ENCODE measurements at regions not wholly inside any gene's neighbourhood (a gene's known extent, or its start where the extent isn't known, plus 50 kb on each side); places are given as distances from the start of the nearest gene placed in this dataset.

DNA sequence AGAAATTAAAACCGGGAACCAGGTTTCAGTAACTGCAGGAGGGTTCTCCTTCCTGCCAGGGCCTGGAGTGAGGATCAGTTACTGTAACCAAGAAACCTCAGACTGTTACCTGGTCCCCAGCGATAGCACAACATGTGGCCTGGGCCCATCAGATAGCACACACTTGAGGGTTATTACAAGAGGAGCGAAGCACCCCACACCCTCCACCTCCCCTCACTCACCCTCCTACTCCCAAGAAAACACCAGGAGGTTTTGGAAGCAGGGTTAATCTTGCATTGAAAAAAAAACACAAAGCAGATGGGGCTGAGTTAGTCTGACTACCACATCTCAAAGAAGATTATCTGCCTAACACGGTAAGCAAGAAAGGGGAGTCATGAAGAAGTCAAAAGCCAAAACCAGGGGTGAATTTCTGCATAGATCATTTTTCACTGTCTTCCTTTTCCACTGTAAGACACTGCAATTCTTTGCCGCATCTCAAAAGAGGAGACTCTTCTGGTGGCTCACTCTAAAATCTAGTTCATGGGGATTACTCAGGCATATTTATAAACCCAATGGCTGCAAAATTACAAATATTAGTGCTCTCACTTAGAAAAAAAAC lies 75.9 kb upstream of the DOCK9 start:
- no peak for DNase-seq (ENCODE audit: low read depth in 2 of 2, low spot score in 1 of 2)

DNA sequence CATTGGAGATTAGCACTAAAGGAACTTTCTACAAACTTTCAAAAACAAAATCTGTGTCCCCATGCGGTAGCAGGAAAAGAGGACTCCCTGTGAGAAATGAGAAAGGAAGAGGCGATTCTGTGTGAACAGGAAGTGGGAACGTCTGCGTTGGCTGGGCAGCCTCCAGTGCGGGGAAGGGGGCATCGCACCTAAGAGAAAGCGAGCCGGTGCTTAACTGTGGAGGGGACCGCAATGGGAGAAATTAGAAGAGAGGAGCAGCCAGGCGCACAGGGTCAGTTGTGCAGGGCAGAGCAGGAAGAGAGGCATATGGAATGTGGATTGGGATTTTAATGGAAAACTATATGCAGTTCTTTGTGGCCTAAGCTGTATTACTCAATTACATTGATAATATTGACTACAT lies 77.4 kb upstream of the DOCK9 start:
- no peak for DNase-seq (ENCODE audit: low read depth in 2 of 2, low spot score in 1 of 2)

DNA sequence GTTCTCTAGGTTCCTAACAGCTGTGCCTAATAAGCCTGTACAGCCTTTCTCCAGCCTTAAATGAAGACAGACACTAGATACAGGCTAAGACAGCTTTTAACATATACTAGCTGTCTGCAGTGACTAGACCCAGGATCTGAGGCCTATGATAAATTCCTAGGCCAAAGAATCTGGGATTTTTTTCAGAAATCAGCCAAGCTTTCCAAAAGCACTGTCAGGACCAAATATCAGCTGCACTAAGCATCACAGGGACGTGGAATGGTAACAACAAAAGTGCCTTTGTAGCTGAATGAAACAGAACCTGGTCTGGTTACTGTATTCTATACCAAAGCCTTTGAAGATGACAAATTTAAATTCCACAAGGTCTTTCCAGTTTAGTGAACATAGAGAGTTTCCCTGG lies 77.9 kb upstream of the DOCK9 start:
- DNase-seq (ENCODE audit: low read depth in 2 of 2, low spot score in 1 of 2), result no peak

DNA sequence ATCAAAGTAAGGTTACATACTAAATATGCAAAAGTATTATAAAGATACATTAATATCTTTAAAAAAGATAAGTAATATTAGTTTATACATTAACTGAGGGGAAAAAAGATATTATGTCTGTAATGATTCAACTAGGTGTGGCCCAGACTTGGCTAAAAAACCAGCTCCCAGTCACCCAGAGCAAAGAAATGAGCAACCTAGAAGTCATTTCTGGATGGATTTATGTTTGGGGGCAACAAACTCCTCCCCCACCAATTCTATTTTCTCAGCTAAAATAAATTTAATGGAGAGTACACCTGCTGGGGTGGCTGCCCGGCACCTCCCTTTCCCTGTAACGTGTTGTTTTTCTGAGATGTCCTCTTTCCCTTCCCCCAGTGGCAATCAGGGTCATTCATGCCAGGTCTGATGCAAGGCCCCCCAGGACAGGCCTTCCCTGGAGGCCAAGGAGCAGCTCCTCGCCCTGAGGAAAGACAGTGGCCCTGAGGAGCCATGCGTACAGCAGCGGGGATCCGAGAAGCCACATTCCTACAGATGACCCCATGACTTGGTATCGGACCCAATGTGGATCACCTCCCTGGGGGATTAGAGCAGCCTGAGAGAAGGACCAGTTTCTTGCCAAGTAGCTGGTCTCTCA lies 78.6 kb upstream of the DOCK9 start:
- DNase-seq (ENCODE audit: low read depth in 2 of 2, low spot score in 1 of 2), result no peak

DNA sequence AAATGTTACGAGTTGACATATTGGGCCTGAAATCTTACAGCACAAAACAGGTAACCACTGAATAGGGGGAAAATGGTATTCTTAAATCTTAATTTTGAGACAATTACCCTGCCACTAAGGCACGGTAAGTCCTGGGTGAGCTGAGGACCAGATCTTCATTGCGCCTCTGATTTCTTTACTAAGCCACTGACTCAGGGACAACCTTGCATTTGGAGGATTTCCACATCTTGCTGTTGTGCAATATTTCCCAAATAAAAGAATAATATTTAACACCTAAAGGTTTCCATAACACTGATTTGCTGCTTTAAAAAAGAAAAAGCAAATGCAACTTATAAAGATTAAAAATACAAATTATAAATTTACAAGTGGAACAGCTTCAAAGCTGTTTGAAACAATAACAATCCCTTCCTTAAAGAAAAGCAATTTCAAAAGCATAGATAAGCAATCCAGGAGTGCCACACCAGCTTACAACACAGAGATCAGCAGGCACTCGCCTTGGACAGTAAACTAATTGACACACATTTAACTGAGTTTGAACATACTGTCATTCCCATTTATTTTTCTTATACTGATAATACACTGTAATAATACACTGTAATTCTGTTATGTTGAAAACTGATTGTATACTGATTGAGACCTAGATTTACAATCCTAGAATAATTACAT lies 79.6 kb upstream of the DOCK9 start:
- no peak for DNase-seq (ENCODE audit: low read depth in 2 of 2, low spot score in 1 of 2)

DNA sequence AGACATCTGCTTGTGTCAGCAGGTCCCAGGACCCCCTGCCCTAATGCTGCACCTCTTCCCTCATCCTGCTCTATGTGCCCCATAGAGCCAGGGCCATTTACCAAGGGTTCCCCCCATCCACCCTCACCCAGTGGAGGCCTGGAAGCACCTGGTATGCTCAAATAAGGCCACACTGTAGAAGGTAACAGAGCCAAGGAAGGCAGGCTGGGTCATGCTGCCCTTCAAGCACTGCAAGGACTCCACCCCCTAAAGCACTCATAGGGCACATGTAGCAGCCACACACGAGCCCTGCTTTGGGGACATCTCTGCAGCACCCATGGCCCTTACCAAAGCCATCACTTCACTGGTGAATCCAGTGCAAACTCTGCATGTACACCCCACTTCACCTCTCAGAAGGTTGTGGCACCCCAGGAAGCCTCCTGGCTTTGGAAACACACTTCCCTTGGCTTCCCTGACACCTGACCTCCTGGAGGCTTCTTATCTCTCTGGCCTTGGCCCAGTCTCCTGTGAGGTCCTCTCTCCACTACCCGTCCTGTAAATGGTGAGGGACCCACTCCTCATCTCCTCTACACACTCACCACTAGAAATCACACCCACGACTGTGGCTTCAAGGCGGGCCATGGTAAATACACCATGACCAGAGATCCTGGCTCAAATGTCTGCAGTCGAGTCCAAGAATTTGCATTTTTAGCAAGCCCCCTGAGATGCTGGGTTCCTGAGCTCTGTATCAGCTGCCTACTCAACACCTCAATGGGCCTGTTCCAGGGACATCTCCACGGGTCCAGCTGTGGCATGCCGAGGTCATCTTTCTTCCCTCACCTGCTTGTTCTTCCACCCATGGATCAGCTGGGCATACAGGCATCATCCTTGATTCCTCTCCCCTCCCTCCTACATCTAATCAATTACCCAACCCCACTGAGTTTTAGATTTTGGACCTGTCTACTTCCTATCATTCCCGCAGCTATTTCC lies 80.9 kb upstream of the DOCK9 start:
- no peak for DNase-seq (ENCODE audit: low read depth in 2 of 2, low spot score in 1 of 2)

DNA sequence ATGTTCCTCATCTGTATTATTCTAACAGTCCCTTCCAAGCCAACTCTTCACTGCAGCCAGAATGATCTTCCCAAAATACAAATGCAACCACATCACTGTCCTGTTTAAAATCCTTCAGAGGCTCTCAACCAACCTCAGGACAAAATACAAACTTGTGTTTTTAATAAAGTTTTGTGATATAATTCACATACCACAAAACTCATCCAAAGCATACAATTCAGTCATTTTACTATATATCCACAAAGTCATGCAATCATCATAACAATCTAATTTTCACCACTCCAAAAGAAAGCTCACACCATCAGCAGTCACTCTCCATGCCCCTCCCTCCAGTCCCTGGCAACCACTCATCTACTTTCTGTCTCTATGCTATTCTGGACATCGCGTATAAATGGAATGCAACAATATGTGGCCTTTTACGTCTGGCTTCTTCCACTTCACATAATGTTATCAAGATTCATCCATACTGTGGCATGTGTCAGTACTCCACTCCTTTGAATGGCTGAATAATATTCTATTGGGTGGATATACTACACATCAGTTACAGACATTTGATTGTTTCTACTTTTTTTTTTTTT lies 81.7 kb upstream of the DOCK9 start:
- no peak for DNase-seq (ENCODE audit: low read depth in 2 of 2, low spot score in 1 of 2)

DNA sequence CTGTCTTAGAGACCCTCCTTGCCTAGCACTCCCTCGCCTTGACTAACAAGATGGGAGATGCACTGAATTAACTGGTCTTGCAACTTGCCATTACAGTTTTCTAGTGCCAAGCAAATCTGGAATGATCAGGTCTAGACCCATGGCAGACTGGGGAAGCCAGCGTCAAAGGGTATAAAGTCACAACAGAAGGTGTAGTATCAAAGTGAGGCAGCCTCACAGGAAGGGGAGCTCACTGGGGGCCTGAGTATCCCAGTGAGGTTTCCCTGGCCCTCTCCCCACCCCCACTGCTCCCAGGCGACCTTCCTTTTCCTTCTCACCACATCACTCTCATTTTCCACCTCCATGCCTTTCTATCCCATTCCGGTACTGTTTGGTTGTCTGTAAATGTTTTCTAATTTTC lies 83.5 kb upstream of the DOCK9 start:
- no peak for DNase-seq (ENCODE audit: low read depth in 2 of 2, low spot score in 1 of 2)

DNA sequence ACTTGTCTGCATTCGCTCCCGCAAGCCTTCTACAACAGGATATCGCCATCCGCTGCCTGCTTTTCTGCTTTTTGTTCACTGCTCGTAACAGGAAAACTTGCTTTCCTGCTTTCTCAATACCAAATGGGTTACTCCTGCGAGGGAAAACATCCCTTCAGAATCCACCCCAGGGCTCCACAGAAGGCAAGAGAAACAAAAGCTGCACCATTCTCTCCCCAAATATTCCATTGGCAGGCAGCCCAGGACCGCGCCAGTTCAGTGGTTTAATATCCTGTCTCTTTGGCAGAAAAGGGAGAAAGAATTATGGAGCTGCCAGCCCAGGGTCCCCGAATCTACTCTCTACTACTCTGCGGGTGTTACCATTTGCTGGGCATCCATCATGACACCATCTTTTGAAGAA lies 84.7 kb upstream of the DOCK9 start:
- DNase-seq (ENCODE audit: low read depth in 2 of 2, low spot score in 1 of 2), result no peak

DNA sequence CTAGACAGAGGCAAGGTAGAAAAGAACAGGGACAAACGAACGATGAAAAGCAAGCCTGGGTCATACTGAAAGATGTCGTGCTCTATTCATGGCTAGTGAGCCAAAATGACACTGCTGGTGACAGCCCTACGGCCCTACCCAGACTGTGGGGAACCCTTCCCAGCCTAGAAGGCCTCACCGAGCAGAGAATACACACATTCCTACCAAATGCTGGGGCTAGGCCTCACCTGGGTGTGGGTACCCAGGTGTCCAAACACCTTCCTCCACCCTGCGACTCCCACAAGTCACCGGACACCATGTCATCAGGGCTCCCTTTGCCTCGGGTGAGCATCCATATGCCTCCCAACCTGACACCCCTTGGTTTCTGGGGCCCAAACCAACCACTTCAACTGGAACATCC lies 85.3 kb upstream of the DOCK9 start:
- no peak for DNase-seq (ENCODE audit: low read depth in 2 of 2, low spot score in 1 of 2)

DNA sequence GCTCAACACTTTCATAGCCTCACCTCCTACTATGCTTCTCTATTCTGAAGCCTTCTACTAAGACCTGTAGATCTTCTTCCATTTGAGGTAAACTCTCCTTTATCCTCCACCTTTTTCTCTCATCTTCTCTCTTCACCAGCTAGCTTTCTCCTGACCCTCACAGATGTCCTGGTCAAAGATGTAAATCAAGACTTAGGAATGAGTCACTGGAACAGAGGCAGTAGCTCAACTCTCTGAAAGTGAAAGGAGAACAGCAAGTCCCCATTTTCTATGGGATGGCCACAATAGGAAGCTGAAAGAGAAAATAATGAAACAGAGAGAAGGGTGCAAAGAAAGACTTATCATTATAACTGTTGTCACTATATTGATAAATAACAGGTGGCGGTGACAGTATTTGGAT lies 86.1 kb upstream of the DOCK9 start:
- DNase-seq (ENCODE audit: low read depth in 2 of 2, low spot score in 1 of 2), result no peak

DNA sequence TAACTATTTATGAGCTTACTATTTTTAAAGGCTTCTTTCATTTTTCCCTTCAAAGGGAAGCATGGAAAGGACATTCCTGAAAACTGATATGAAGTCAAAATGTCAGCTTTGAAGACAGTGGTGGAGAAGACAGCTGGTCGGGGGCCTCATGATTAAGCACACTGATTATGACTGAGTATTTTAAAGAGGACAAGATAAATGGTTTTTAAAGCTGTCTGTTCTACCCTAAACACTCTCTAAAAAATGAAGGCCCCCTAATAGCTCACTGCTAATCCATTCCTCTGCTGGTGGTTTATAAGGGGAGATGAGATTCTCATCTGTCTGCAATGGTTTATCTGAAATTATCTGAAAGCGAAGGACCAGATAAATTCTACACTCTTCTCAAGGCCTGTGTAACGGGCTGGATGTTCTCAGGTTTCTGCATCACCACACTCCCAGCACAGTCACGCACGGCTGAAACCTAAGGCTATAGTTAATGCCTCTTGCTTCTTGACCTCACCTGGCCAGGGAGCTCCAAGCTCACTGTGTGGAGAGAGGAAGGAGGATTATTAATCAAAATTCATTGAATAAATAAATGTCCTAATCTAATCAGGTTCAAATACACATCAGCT lies 86.9 kb upstream of the DOCK9 start:
- DNase-seq (ENCODE audit: low read depth in 2 of 2, low spot score in 1 of 2), result no peak

DNA sequence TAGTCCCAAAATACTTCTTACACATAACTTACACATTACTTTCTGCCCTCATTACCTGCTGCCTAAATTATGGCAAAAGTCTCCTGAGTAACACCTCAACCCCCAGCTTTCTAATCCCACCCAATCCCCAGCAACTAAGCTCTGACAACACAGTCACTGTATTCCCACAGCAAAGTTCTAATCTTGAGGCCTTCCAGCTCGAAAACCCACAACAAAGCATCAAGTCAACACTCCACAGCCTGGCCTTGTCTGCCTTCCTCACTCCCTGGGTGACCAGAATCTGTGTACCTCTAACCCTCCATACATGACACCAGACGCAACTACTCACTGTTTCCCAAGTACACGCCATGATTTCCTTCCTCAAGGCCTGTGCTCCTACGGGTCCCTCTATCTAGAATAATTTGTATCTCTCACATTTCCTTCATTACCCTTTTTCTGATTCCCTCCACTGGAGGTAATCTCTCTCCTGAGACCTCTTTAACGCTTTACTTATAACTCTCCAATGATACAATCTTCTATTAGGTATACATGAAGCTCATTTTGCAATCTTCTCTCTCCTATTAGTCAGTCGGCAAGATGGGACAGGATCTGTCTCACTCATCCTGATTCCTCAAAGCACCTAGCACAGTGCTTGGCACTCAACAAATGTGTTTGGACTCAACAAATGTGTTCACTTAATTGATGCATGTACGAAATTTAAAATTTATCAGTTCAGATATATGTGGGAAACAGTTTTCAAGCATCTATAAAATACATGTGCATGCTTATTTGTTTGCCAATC lies 87.6 kb upstream of the DOCK9 start:
- DNase-seq (ENCODE audit: low read depth in 2 of 2, low spot score in 1 of 2), result no peak

DNA sequence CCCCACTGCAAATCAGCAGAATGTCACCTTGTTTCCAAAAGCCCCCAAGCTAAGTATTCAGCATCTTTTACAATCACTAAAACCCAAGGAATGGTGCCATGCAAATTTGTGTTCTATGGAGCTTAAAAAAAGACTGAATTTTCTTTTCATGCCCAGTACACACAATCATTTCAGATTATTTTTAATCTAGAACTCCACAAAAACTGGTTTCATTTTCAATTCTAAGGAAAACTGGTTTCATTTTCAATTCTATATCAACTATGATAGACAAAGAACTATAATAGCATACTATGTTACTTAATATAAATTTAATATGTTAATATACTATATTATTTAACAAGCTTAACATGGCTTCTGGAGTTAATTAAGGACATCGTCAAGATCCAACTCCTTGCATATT lies 88.4 kb upstream of the DOCK9 start:
- DNase-seq (ENCODE audit: low read depth in 2 of 2, low spot score in 1 of 2), result no peak

DNA sequence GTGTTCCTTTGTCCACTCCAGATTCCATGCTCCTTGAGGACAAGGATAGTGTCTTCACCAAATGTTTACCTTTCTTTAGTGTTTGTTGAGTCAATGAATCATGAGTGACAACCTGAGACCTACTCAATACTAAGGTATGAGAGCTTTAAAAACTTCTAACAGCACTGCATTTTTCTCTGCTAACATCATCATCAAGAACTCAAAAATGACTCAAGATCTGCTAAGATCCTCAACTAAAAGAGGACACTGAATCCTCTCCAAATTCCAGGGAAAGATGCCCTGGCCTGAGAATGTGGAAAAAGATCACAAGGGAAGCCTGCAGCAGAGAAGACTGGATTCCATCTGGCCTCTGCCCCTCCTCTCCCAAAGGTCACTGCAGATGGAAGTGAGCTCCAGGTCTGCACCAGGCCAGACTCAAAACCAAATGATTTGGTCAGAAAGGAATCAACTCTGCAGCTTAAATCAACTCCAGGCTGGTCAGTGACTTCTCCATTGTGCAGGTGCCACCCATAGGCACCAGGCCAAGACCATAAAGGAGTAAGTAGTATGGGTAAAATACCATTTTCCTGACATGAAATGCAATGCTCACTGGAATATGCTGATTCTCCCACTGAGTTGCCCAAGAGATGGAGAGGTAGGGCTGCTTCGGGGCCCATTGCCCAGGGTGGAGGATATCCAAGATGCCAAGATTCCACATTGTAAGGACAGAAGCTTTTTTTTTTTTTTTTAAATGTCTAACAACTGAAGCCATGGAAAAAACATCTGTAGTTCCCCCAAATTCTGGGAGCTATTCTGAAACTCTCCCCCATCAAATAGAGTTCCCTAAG lies 89.5 kb upstream of the DOCK9 start:
- no peak for DNase-seq (ENCODE audit: low read depth in 2 of 2, low spot score in 1 of 2)

DNA sequence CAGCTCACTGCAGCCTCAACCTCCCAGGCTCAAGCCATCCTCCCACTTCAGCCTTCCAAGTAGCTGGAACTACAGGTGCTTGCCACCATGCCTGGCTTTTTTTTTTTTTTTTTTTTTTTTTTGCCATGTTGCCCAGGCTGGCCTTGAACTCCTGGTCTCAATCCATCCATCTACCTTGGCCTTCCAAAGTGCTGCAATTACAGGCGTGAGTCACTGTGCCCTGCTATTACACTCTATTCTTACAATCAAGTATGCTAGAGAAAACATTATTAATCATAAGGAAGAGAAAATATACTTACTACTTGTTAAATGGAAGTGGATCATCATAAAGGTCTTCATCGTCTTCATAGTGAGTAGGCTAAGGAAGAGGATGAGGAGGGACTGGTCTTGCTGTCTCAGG lies 93.3 kb upstream of the DOCK9 start:
- no peak for DNase-seq (ENCODE audit: low read depth in 2 of 2, low spot score in 1 of 2)

DNA sequence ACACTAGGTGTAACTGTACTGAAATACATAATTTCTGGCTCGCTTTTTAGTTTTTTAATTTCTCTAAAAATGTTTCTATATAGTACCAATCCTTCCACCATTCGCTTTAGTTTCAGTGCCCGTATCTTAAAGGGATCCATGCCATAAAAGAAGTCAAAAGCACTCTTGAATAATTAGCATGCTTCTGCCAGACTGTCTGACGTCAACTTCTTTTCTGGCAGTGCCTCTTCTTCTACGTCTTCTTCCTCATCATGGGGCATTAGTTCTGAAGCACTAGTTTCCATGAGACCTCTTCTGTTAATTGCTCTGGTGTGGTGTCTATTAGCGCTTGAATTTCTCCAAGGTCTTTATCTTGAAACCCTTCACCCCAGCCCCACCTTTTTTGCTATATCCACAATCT lies 93.8 kb upstream of the DOCK9 start:
- no peak for DNase-seq (ENCODE audit: low read depth in 2 of 2, low spot score in 1 of 2)

DNA sequence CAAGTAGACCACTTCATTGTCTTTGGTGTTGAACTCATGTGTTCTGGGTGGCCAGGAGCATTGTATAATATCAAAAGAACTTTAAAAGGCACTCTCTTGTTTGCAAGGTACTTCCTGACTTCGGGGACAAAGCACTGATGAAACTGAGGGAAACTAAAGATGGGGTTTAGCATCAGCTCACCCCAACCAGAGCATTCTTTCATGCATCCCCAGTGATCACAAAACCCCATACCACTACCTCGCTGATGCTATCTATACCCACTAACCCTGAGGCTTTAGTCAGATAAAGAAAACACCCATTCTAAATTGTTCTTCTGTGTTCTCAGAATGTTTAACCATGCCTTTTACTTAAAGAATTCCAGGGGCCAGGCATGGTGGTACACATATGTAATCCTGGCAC lies 94.5 kb upstream of the DOCK9 start:
- no peak for DNase-seq (ENCODE audit: low read depth in 2 of 2, low spot score in 1 of 2)

DNA sequence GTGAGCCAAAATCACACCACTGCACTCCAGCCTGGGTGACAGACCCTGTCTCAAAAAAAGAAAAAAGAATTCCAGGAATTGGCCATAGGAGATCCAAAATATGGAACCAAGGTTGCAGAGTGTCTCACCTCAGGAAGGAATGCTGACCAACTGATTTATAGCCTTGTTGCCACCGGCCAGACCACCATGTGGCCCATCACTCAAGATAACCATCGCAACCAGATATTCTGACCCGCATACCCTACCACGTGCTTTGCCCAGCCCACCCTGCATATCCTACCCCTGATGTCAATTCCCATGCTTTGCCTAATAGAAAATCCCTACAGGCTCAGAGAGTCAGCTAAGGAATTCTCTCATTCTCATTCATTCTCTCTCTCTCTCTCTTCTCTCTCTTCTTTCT lies 95.1 kb upstream of the DOCK9 start:
- DNase-seq (ENCODE audit: low read depth in 2 of 2, low spot score in 1 of 2), result no peak
